Esophagus muscularis mucosa (tissue), 3 donors: ENCODE measurements at regions not wholly inside any gene's neighbourhood (a gene's known extent, or its start where the extent isn't known, plus 50 kb on each side); places are given as distances from the start of the nearest gene placed in this dataset.

ENCODE experiments used
- CTCF ChIP-seq, 3 experiments: fragments of 200-600 bp in 2 of 3; fragments of 450-650 bp in 1 of 3; sonication (generic) in 2 of 3; IDR thresholded peaks; one replicate each; pipeline ENCODE4 v1.5.1; 2017 to 2019; ENCODE audit warnings: antibody characterized with exemption in 3 of 3, mild to moderate bottlenecking in 2 of 3, moderate library complexity in 1 of 3
- EP300 ChIP-seq: sonication (generic); formaldehyde crosslinking; IDR thresholded peaks from one replicate; pipeline ENCODE4 v1.6.1; 2017; ENCODE audit warnings: antibody characterized with exemption

GRCh38 chr1:188432427-188432826 lies 1603.7 kb downstream of the PLA2G4A start:
- TF ChIP-seq CTCF (IDR thresholded peaks at IDR 0.05), result no peak
- TF ChIP-seq EP300, result no peak
